CD4-positive, alpha-beta T cell treated with Interleukin-2 at 100 ng/mL for 4 hours (primary cell): ENCODE measurements at regions not wholly inside any gene's neighbourhood (a gene's known extent, or its start where the extent isn't known, plus 50 kb on each side); places are given as distances from the start of the nearest gene placed in this dataset.

Experiments used
- DNase-seq: peaks from one replicate; pipeline ENCODE4 v3.0.0-alpha.2; 2020; ENCODE audit warnings: low spot score

DNA sequence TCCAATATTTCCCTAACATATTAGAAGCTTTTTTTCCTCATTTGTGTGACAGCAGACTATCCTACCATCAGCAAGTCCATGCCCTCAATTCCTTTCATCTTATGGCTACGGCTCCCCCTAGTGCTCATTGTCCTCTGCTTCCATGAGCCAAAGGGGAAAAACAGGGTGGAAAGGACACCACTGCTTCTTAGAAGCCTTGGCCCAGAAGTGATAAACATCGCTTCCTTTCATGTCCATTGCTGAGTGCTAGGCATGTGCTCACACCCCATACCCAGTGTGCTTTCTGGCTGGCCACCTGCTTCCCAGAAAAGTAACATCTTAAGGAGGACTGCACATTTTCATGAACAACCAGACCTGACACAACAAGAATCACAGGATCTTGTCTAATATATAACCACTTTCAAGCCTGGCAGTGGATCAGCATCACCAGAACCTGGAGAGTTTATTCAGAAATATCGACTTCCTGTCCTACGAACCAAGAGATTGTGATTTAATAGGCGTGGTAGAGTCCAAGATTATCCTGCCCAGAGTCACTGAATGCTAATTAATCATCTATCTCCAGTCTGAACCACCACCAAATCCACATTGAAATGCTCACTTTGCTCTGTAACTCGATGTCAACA, 650.5 kb upstream of the SORCS1 start:
- no peak for DNase-seq

DNA sequence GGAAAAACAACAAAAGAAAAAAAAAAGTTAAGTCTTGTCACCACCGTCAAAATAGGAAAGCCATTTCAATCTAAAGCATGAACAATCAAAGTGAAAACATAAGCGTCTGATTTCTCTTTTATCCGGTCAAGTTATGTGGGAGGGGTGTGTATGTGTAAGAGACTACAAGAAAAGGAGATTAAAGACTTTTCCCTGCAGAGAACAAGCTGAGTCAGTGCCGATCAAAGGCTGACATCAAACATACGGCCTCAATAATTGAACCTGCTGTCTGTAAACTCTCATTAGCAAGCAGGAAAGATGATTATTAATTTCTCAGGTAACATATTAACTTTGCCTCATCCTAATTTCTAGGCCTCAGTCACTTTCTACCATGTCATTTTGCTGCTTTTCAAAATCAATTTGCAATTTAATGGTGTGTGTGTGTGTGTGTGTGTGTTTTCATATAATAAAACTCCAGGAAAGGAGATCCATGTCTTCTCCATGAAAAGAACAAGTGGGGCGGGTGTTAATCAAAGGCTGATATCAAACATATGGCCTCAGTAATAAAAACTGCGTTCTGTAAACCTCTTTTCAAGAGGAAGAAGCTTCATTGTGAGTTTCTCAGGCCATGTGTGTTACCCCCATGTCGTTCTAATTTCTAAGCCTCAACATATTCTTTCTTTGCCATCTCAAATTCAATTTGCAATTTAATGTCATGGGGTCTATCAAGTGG, 649.1 kb upstream of the SORCS1 start:
- no peak for DNase-seq

DNA sequence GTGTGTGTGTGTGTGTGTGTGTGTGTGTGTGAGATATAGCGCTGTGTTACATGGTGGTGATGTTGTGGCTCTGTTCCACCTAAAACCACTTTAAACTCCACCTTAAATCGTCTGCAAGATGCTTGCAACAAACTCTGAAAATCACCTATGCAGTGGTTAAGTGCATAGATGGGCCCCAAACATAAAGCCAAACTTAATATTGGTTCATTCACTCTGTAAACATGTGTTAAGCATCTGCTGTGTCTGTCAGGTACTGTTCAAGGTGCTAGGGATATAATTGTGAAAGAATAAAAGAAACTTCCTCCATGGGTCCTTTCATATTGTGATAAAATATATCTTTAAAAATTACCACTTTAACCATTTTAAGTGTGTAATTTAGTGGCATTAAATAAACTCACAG, 645.4 kb upstream of the SORCS1 start:
- DNase-seq: no peak

DNA sequence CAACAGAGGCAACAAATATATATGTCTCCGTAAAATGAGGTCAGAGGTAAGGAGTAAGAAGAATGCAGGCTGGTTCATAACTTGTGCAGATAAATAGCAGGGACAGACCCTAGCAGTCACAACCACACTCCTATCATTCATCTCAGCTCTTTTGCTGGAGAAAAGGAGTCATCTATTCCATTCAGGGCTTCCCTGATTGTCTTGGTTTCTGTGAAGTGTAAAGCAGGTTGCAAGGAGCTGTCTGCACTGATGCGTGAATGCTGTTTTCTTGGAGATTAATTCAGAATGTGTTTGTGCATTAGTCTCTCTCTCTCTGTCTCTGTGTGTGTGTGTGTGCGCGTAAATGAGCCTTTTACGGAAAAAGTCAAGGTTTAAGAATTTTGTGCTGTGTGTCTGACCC, 643.3 kb upstream of the SORCS1 start:
- no peak for DNase-seq

DNA sequence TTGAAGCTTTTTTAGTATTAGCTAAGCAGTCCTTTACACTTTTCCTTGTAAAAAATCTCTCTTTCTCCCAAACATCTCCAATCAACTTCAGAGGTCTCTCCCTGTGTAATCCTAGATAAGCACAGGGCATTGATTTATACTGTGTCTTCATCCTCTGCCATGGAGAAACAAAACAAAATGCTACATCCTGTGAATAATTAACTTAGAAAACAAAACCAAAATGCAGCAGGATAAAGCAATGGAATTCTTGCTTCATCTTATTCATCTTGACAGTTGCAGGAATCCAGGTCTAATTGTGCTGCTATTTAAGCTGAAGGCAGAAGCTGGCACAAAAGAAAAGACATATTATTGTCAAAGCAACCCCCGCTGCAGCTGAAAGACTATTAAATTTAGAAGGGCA, 641.5 kb upstream of the SORCS1 start:
- DNase-seq: no peak

DNA sequence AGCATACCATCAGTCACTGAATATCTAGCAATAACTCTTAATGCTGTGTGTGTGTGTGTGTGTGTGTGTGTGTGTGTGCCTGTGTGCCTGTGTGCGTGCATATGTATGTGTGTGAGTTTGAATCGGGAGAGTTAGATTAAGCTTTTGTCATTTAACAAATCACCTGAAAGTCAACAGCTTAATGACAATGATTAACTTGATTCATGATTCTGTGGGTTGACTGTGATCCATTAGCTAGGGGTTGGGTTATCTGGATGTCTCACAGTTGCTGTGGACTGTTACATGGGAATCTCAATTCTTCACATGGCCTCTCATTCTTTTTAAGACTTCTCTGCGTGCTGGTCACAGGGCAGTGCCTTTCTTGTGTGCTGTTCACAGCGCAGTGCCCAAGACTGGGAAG, 639.0 kb upstream of the SORCS1 start:
- no peak for DNase-seq

DNA sequence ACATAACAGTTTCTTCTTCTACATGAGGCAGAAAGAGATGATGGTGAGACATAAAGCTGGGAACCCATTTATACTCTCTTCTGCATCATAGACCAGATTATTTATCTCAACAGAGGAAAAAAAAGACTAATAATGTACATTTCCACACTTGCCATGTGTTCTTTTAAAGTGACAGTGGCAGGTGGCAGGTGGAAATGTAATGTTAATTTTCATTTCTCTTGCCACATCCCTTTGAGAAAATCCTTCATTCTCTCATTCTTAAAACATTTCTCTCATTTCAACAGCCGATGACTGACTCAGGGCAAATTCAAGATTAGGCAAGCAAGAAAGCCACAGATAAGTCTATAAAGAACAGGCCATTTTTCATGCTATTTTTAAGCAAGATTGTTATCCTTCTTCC, 635.6 kb upstream of the SORCS1 start:
- DNase-seq: no peak

DNA sequence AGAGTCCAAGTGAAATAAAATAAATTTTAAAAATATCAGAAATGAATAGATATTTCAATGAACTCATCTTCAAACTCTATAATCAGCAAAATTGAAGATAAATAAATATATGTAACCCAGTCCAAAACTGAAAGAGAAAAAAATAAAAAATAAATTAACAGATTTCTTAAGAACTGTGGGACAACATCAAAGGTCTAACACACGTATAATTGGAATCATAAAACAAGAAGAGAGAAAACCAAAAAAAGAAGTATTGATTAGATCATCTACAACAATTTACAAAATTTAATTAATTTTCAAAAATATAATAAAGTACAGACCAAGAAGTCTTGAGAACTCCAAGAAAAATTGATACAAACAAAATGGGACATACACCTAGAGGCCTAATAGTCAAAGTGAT, 625.8 kb upstream of the SORCS1 start:
- no peak for DNase-seq

DNA sequence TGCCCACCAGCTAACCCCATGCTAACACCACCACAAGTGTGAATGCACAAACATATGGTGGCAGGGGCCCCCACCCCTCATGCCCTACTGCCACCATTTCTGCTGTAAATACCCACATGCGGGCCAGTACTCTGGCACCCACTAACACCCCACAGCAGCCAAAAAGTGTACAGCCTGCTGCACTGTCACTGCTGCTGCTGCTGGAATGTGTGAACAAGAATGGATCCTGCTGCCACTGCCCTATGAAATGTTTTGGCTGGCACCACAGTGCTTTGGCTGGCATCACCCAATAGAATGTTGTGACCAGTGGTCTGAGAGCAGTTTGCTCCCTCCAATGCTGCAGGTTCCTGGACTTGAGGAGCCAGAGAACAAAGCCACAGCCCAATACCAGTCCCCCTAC, 606.6 kb upstream of the SORCS1 start:
- DNase-seq: no peak

DNA sequence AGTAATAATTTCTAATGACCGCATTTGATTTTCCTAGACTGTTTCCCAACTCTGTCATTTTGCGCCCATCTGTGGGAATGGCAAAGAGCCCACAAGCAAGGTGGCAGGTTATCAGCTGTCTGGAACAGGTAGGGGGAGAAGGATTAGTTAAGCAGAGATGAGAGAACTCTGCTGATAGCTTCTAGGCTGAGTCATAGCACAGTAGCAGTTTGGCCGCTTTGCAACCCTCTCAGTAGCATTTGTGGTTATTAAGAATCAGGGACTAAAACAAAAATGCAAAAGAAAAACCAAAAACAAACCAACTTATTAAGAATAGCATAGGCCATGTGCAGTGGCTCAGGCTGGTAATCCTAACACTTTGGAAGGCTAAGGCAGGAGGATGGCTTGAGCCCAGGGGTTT, 602.7 kb upstream of the SORCS1 start:
- DNase-seq: no peak

DNA sequence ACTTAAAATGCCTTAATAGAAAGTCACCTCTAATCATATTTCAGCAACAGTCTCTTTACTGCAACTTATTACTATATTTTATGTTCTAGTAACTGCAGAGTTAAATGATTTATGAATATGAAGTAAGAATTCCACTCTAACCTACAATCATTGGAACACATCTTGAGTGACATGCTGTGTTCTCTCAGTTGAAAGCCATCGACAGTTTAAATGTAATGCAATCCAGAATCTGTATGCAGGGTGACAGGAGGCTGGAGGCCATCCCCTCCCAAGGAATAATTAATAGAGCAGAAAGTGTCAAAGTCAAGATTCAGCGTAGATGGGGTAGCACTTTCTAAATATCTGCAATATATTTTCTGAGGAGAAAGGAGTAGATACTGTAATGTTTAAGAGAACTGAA, 590.3 kb upstream of the SORCS1 start:
- DNase-seq: no peak

DNA sequence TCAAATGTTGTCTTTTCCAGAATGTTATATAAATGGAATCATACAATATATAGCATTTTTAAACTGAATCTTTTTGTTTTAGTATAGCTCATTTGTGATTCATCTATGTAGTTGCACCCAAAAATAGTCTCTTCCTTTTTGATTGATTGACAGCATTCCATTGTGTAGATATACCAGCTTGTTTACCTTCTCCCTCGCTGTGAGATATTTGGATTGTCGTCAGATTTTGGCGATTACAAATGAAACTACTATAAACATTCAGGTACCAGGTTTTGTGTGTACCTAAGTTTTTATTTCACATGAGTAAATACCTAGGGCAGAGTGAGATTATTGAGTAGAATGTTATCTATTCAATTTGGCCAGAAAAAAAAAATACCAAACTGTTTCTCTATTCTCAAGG, 584.7 kb upstream of the SORCS1 start:
- no peak for DNase-seq

DNA sequence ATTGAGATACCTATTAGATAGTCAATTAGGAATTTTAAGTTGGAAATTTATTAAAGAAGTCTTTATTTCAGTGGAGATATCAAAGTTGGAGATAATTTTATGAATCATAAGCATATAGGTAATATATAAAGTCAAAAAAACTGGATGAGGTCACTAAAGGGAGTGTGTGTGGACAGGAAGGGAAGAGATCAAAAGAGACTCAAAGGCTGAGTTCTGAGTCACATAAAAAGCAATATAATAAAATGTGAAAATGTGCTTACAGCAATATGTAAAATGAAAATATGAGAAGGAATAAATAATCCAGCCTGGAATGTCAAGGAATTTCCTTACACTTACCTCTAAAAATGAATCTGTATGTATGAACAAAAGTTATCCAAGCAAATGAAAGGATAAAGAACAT, 583.3 kb upstream of the SORCS1 start:
- DNase-seq: no peak

DNA sequence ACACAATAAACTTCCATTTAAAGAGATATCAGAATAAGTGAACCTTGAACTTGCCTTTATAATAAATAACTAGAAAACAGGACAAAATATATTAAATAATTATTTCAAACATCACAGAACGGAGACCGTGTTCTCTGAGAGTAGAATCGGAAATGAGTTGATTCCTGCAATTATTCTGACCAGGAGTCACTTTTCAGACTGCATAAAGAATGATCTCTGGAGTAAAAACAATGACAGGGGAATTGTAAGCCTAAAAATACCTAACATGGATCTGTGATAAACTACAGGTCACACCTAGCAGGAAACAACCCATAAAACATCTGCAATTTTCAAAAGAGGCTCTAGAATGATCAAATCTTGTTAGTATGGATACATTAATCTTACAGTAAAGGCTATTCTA, 577.5 kb upstream of the SORCS1 start:
- DNase-seq: no peak

DNA sequence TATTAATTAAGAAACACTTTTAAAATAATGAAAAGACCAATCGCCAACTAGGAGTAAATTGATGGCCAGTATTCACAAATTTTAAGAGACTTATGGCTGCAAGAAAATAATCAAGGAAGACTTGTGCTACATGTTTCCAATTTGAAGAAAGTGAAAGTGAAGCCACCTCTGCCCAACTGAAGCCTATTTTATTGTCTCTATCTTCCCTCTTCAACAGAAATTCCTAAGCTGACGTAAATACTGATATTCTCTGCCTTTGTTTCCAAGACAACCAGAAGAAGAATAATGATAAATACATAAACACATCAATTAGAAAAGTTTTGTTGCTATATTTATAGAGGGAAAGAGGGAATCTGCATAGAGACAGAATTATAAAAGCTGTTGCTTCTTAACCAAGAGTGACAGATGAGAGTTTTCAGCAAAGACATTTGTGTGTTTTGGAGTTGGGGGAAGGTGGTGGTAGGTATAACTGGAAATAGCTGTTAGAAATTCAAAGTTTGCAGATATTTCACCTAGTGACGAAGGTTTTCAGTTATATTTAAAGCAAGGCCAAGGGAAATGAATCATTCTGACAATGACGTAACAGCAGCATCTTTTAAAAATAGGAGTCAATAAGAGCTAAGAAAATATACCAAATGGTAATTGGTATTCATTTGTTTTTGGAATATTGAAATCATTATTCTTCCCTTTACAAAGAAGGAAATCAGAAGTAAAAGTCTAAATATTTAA, 576.6 kb upstream of the SORCS1 start:
- DNase-seq: no peak

DNA sequence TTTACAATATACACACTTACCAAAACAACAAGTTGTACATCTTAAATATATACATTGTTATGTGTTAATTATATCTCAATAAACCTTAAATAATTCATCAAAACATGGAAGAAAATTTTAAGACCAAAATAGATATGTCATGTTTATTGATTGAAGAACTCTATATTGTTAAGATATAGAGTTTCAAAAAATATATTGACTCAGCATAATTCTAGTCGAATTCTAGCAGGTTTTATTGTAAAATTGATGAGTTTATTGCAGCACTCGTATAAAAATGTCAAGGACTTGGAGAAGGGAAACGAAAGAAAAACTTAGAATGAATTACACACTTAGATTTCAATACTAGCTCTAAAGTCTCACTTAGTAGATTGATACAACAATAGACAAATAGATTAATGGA, 575.4 kb upstream of the SORCS1 start:
- no peak for DNase-seq

DNA sequence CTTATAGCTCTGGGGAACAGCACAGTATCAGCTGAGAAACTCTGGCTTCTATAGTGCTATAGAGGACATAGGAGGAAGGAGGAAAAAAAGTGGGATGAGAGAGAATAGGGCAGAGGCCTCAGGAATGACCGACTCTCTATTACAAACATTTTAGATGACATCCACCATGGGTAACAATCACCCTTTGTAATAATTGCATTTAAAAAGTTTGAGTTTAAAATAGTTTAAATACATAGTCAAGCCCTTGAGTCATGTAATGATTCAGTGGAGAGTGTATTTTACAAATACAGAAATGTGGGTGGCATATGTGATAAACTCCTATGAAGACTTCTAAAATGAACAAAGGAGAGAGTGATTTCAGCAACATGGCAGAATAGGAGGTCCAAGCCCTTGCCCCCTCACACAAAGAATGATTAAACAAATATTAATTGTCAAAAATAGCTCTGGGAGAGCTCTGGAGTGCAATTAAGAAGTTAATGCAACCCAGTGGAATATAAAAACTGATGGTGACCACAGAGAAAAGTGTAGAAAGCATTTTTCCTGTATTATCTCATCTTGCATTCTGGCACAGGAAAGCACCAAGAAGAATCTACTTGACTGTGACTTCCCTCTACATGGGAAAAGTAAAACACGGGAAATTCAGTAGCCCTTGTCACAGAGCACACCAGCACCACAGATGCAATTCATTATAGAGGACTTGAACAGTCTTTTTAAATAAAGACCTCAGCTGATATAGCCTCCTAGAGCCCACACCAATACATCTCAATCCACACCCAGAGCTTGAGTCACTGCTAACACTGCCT, 569.0 kb upstream of the SORCS1 start:
- no peak for DNase-seq

DNA sequence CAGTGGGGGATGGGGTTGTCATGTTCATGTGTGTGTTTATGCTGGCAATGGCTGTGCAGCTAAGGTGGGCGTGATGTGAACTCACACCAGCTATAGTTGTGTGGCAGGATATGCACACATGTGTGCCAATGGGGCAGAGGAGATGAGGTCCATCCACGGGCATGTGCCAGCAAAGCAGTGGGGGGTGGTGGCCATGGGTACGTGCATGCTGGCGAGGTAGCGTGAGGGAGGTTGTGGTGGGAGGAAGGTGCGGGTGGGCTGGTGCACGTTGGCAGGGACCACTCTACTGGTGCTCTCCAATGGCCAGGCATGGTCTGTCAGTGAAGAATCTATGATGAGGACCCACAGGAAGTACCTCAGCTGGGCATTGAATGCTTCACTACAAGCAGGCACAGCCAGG, 567.5 kb upstream of the SORCS1 start:
- DNase-seq: no peak

DNA sequence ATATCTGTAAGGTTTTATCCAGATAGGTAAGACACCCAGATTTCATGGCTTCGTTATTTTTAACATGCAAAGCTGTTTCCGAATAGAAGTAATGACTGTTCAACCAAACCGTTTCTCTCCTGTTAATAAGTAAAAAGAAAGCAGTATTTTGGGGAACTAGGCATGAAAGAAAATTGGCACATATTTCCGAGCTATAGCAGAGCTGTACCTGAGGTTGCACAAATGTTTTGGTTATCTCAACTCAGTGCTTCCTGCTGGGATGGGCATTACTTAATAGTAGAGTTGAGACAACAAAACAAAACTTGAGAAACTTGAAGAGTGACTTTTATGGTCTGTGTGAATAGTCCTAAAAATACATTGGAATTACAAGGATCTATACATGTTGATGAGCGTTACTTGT, 564.3 kb upstream of the SORCS1 start:
- DNase-seq: no peak

DNA sequence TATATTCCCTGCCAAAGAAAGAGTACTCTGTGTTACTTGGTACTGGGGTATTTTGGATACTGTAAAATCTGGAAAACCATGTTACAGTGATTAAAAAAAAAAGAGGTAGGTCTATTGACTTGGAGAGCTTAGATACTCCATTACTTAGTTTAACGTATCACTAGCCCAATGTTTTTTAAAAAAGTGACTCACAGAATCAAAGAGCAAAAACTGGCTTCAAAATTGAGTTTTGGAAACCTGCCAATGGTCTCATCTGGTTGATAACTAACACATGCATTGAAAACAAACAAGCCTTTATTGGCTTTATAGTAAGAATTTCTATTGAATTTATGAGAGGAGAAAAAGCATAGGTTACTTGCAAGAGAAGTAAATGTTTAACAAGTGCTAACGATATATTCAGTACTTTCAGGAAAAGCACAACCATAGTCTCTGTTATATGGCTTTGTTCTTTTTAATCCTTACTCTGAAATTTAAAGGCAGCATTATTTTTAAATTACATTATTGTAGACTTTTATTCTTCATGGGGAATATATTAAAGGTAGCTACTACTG, 563.3 kb upstream of the SORCS1 start:
- DNase-seq: no peak

DNA sequence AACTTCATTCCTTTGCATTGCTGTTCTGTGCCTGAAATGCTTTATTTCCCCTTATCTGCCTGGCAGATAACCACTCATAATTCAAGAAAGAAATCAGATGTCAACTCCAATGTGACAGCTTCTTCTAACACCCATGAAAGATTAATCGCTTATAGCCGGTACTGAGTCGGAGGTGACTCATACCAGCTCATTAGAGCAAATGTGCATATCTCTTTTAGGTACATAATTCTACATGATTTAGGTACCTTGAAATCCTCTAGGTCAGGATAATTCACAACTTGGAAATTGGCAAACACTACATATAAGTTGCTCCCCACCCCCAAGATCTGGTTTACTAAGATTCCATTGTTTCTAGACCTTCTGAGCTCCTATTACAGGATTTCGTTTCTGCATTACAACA, 554.4 kb upstream of the SORCS1 start:
- no peak for DNase-seq

DNA sequence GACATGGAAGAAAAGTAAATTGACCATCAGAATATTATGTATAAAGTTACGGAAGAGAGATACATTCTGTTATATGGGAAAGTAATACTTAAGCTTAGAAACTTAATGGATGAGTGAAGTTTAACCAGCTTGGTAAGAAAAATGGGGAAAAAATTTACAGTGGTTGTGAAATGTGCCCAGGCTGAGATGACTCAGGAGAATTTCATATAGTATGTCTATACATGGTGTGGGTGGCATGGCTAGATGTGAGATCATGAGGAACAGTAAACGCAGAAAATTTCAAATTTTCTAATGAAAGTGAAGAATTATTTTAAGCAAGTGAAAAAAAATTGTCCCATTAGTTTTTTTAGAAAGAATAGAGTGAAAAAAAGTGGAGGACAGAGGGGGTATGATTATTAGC, 552.5 kb upstream of the SORCS1 start:
- DNase-seq: no peak

DNA sequence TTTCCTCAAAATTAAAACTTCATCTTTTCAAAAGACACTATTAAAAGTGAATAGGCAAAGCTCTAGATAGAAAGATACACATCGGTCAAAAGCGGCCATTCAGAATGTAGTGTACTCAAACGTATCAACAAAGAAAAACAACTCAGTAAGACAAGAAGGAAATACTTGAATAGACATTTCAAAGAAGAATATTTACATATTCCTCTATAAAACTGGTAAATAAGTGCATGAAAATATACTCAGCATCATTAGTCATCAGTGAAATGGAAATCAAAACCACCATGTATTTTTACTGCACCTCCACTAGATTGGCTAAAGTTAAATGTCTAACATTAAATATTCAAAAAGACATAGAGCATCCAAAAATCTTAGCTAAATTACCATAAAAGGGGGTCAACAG, 551.1 kb upstream of the SORCS1 start:
- no peak for DNase-seq
